Fibroblast of lung (primary cell): ENCODE measurements at regions not wholly inside any gene's neighbourhood (a gene's known extent, or its start where the extent isn't known, plus 50 kb on each side); places are given as distances from the start of the nearest gene placed in this dataset.
"Not testable (repeated sequence)": the region's sequence is repeated elsewhere in the genome, so short reads cannot be mapped to it uniquely, and the experiment has no call there.

ENCODE experiments used
- DNase-seq, 2 donors: peaks; one replicate each; pipeline versions ENCODE4 v3.0.0 to v3.0.0-alpha.2; 2010; ENCODE audit warnings: low read depth in 2 of 2
- H2AFZ ChIP-seq: 2 replicates; pipeline ENCODE4 v1.5.1; 2012; ENCODE audit warnings: low read length, control low read depth, inconsistent platforms
- H3K27ac ChIP-seq: 2 replicates; pipeline ENCODE4 v1.5.1; 2011; ENCODE audit warnings: low read length, control low read depth; ENCODE audit not compliant: insufficient read depth
- H3K27me3 ChIP-seq: 2 replicates; pipeline ENCODE4 v1.5.1; 2011; ENCODE audit warnings: mild to moderate bottlenecking, low read length; ENCODE audit not compliant: control insufficient read depth, insufficient read depth
- H3K36me3 ChIP-seq: 2 replicates; pipeline ENCODE4 v1.5.1; 2011; ENCODE audit warnings: low read length; ENCODE audit not compliant: control insufficient read depth, insufficient read depth
- H3K4me1 ChIP-seq: 2 replicates; pipeline ENCODE4 v1.5.1; 2011; ENCODE audit warnings: low read length; ENCODE audit not compliant: control insufficient read depth, insufficient read depth; ENCODE audit errors: extremely low read depth
- H3K4me2 ChIP-seq: 2 replicates; pipeline ENCODE4 v1.5.1; 2011; ENCODE audit warnings: low read length, control low read depth; ENCODE audit not compliant: insufficient read depth; ENCODE audit errors: extremely low read depth
- H3K4me3 ChIP-seq, 4 experiments: fragments of 200-600 bp in 1 of 4; sonication (generic) in 1 of 4; replicated peaks in 1 of 4; 2 replicates each; pipeline ENCODE4 v1.5.1; 2011 to 2016; ENCODE audit warnings: low read length in 4 of 4, low read depth in 3 of 4, mild to moderate bottlenecking in 3 of 4, control low read depth in 2 of 4, inconsistent platforms in 1 of 4, mixed read lengths in 1 of 4; ENCODE audit not compliant: insufficient read depth in 1 of 4; ENCODE audit errors: control extremely low read depth in 1 of 4
- H3K79me2 ChIP-seq: 2 replicates; pipeline ENCODE4 v1.5.1; 2012; ENCODE audit warnings: mild to moderate bottlenecking, low read length, inconsistent platforms; ENCODE audit not compliant: control insufficient read depth, insufficient read depth
- H3K9ac ChIP-seq: 2 replicates; pipeline ENCODE4 v1.5.1; 2011; ENCODE audit warnings: mild to moderate bottlenecking, low read length, control low read depth; ENCODE audit not compliant: insufficient read depth
- H3K9me3 ChIP-seq: 2 replicates; pipeline ENCODE4 v1.5.1; 2012; ENCODE audit warnings: low read depth, low read length; ENCODE audit not compliant: control insufficient read depth, insufficient read depth
- H4K20me1 ChIP-seq: 2 replicates; pipeline ENCODE4 v1.5.1; 2011; ENCODE audit warnings: low read length; ENCODE audit not compliant: control insufficient read depth, insufficient read depth; ENCODE audit errors: extremely low read depth
- EZH2 ChIP-seq: IDR thresholded peaks from 2 replicates; pipeline ENCODE4 v1.5.1; 2012; ENCODE audit warnings: low read length, control low read depth, mild to moderate bottlenecking; ENCODE audit errors: missing control alignments
- TF ChIP-seq, protein P1 (sequence below), 2 donors: IDR thresholded peaks in 1 of 2; conservative IDR thresholded peaks in 1 of 2; 1 replicate in 1 of 2; 2 replicates in 1 of 2; pipeline ENCODE4 v1.5.1; 2011 to 2012; ENCODE audit warnings: low read length in 2 of 2, control low read depth in 1 of 2, inconsistent platforms in 1 of 2, low read depth in 1 of 2, mild to moderate bottlenecking in 1 of 2

DNA sequence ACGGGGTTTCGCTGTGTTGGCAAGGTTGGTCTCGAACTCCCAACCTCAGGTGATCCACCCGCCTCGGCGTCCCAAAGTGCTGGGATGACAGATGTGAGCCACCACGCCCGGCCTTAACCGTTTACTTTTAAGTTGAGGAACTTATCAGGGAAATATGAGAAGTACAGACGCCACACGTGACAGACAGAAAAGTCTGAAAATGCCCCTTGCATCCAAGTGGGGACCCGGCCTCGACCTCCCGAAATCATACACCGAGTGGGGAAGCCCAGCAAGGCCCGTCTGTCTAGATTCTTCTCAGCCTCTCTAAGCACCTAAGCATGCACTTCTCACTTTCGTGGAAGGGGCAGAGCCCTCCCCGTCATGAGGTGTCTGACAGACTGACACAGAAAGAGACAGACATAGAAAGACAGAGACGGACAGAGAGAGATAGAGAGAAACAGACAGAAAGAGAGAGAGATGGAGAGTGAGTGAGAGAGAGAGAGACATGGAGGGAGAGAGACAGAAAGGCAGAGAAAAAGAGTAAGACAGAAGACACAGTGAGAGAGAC, 107.3 kb upstream of the ANKRD30BL start:
- H3K4me2 ChIP-seq = no peak overlapping the region
- H3K9me3 ChIP-seq = no peaks in the 10 kb centered on the region
- no peaks in the 10 kb centered on the region for H4K20me1 ChIP-seq
- no peaks in the 10 kb centered on the region for H3K4me1 ChIP-seq
- H3K9ac ChIP-seq = no peak overlapping the region
- H3K79me2 ChIP-seq = no peaks in the 10 kb centered on the region
- H3K27me3 ChIP-seq = no peaks in the 10 kb centered on the region
- no peak for DNase-seq
- H3K36me3 ChIP-seq = no peaks in the 10 kb centered on the region
- no peak overlapping the region for H3K4me3 ChIP-seq
- no peak overlapping the region for H2AFZ ChIP-seq
- TF ChIP-seq EZH2 = no peak
- TF ChIP-seq, protein P1, sequence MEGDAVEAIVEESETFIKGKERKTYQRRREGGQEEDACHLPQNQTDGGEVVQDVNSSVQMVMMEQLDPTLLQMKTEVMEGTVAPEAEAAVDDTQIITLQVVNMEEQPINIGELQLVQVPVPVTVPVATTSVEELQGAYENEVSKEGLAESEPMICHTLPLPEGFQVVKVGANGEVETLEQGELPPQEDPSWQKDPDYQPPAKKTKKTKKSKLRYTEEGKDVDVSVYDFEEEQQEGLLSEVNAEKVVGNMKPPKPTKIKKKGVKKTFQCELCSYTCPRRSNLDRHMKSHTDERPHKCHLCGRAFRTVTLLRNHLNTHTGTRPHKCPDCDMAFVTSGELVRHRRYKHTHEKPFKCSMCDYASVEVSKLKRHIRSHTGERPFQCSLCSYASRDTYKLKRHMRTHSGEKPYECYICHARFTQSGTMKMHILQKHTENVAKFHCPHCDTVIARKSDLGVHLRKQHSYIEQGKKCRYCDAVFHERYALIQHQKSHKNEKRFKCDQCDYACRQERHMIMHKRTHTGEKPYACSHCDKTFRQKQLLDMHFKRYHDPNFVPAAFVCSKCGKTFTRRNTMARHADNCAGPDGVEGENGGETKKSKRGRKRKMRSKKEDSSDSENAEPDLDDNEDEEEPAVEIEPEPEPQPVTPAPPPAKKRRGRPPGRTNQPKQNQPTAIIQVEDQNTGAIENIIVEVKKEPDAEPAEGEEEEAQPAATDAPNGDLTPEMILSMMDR (conservative IDR thresholded peaks at IDR 0.05 in 1 of 2, IDR thresholded peaks at IDR 0.05 in 1 of 2; ENCODE audit: low read depth in 1 of 2, low read length in 2 of 2) = no peak
- H3K27ac ChIP-seq = no peak overlapping the region

DNA sequence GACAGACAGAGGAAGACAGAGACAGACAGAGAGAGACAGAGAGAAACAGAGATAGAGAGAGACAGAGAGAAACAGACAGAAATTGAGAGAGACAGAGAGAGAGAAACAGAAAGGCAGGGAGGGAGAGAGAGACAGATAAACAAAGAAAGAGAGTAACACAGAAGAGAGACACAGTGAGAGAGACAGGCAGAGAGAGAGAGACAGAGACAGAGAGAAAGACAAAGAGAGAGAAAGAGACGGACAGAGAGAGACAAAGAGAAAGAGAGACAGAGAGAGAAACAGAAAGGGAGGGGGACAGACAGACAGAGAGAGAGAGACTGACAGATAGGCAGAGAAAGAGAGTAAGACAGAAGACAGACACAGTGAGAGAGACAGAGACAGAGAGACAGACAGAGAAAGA, 108.5 kb upstream of the ANKRD30BL start:
- TF ChIP-seq EZH2 = no peak
- TF ChIP-seq, protein P1 (conservative IDR thresholded peaks at IDR 0.05 in 1 of 2, IDR thresholded peaks at IDR 0.05 in 1 of 2; ENCODE audit: low read depth in 1 of 2, low read length in 2 of 2) = no peak
- no peak overlapping the region for H3K9ac ChIP-seq
- H3K27ac ChIP-seq = no peak overlapping the region
- no peaks in the 10 kb centered on the region for H3K9me3 ChIP-seq
- no peak overlapping the region for H3K4me3 ChIP-seq
- no peak for DNase-seq
- H3K4me1 ChIP-seq = no peaks in the 10 kb centered on the region
- no peak overlapping the region for H3K4me2 ChIP-seq
- no peaks in the 10 kb centered on the region for H3K27me3 ChIP-seq
- H3K36me3 ChIP-seq = no peaks in the 10 kb centered on the region
- no peak overlapping the region for H2AFZ ChIP-seq
- no peaks in the 10 kb centered on the region for H3K79me2 ChIP-seq
- H4K20me1 ChIP-seq = no peaks in the 10 kb centered on the region

DNA sequence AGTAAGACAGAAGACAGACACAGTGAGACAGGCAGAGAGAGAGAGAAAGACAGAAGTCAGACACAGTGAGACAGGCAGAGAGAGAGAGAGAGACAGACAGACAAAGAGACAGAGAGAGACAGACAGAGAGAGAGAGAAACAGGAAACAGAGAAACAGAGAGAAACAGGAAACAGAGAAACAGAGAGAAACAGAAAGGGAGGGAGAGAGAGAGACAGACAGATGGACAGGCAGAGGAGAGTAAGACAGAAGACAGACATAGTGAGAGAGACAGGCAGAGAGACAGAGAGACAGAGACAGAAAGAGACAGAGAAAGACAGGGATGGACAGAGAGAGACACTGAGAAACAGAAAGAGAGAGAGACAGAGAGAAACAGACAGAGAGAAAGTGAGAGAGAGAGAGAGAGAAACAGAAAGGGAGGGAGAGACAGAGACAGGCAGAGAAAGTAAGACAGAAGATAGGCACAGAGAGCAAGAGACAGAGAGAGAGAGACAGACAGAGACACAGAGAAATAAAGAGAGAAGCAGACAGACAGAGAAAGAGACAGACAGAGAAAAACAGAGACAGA, 109.3 kb upstream of the ANKRD30BL start:
- Histone ChIP-seq H3K4me2 (no peak overlapping the region), H3K27me3 (no peaks in the 10 kb centered on the region), H3K4me3 (no peak overlapping the region), H3K4me1 (no peaks in the 10 kb centered on the region), H2AFZ (no peak overlapping the region), H3K9ac (no peak overlapping the region), H3K36me3 (no peaks in the 10 kb centered on the region), H3K79me2 (no peaks in the 10 kb centered on the region), H3K27ac (no peak overlapping the region), H4K20me1 (no peaks in the 10 kb centered on the region), H3K9me3 (no peaks in the 10 kb centered on the region)
- TF ChIP-seq, protein P1 (conservative IDR thresholded peaks at IDR 0.05 in 1 of 2, IDR thresholded peaks at IDR 0.05 in 1 of 2; ENCODE audit: low read depth in 1 of 2, low read length in 2 of 2) = no peak
- no peak for TF ChIP-seq EZH2
- no peak for DNase-seq

DNA sequence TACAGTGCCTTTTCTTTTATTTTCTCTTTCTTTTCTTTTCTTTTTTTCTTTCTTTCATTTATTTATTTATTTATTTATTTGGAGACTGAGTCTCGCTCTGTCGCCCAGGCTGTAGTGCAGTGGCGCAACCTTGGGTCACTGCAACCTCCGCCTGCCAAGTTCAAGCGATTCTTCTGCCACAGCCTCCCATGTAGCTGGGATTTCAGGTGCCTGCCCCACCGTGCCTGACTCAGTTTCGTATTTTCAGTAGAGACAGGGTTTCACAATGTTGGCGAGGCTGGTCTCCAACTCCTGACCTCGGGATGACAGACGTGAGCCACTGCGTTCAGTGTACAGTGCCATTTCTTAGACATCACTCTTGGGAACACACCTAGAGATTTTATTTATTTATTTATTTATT, 110.0 kb upstream of the ANKRD30BL start:
- not testable (repeated sequence) for H3K36me3 ChIP-seq, H3K27me3 ChIP-seq, H3K4me1 ChIP-seq

More for the DNA sequence above, 110.0 kb upstream of the ANKRD30BL start:
- not testable (repeated sequence) for DNase-seq, H3K4me2 ChIP-seq, H3K79me2 ChIP-seq, H2AFZ ChIP-seq, H3K4me3 ChIP-seq, H3K9me3 ChIP-seq, H3K27ac ChIP-seq, H3K9ac ChIP-seq, H4K20me1 ChIP-seq
